Activated naive CD4-positive, alpha-beta T cell treated with Interleukin-2 at 50 U/mL for 16 hours (primary cell): ENCODE measurements at regions not wholly inside any gene's neighbourhood (a gene's known extent, or its start where the extent isn't known, plus 50 kb on each side); places are given as distances from the start of the nearest gene placed in this dataset.
A peak's percentile ranks its signal among the peaks of the same experiment; 100 is the strongest.
"Not testable (repeated sequence)": the region's sequence is repeated elsewhere in the genome, so short reads cannot be mapped to it uniquely, and the experiment has no call there.

ENCODE experiments used
- DNase-seq: peaks from one replicate; pipeline ENCODE4 v3.0.0-alpha.2; 2020

GRCh38 chr6:144479991-144480390, 194.9 kb downstream of the UTRN start:
- no peak for DNase-seq

DNA sequence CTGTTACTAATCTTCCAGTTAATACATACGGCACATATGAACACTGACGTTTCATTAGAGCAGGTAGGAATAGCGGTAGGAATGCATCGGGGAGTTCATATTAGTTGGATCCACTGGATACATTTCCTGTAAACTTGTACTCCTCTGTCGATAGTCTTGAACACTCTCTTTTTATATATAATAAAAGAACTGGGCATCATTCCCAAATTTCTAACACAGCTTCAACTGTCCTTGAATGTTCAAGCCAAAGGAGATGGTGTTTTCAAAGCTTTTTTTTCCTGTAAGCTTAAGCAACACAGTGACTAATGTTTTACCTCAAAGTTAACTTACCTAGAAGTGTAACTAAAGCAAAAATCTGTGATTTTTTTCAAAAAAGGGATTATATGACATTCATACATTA, 195.3 kb downstream of the UTRN start:
- no peak for DNase-seq

- no peak for DNase-seq
These were observed 196.4 kb downstream of the UTRN start for GRCh38 chr6:144481527-144481926.

DNA sequence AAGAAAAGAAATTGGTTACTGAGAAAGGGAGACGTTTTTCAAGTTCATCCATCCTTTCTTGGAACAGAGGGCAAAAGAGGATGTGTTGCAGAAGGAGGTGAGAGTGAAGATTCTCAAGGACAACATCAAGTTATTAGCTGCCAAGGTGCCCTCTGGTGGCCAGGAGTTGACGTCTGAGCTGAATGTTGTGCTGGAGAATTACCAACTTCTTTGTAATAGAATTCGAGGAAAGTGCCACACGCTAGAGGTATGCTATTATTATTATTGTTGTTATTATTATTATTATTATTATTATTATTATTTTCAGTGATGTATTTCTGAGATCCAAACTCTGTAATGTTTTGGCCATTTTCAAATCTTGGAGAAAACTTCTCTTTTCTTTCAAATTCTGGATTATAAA, 197.0 kb downstream of the UTRN start:
- peak; percentile 78 for DNase-seq

GRCh38 chr6:144485531-144485930, 200.4 kb downstream of the UTRN start:
- no peak for DNase-seq

GRCh38 chr6:144488590-144488989, 203.5 kb downstream of the UTRN start:
- no peak for DNase-seq

DNA sequence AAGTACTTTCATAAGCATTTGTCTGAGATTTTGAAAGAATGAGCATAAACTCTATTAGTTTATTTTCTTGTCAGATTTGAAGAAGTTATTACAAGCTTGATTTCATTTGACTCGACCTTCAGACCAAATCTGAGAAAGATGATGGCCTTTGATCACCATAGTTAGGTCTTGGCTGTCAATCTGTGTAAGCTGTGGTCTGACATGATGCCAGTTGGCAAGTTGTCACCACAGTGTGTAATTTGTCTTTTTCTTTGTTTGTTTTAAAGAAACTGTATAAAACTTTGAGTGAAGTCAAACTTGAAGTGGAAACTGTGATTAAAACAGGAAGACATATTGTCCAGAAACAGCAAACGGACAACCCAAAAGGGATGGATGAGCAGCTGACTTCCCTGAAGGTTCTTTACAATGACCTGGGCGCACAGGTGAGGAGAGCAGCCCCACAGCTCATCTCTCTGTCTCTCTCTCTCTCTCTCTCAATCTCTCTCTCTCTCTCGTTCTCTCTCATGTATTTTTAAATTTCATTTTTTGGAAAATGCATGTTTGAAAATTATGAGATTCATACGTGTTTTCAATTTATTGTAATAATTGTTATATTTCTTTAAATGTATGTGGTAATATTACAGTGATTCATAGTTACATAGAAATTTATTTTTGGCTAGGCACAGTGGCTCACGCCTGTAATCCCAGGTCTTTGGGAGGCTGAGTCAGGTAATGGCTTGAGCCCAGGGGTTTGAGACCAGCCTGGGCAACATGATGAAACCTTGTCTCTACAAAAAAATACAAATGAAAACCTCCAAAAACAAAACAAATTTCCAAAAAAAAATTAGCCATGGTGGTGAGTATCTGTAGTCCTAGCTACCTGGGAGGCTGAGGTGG, 208.1 kb downstream of the UTRN start:
- no peak for DNase-seq

GRCh38 chr6:144495076-144495475, 209.9 kb downstream of the UTRN start:
- DNase-seq: not testable (repeated sequence)

DNA sequence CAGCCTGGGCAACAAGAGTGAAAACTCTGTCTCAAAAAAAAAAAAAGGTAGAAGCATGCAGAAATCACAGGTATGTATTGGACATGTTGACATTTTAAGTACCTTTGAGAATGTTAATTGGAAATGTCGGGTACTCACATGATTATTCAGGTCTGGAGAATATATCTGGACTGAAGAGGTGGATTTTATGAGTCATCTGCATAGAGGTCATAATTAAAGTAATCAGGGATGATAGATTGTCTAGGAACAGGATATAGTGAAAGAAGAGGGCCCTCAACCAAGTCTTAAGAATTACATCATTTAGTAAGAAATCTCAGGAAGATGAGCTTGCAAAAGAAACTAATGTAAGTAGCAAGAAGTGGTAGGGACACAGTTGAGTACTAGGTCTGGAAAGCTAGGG, 212.5 kb downstream of the UTRN start:
- no peak for DNase-seq

- DNase-seq: no peak
These were observed 215.8 kb downstream of the UTRN start for GRCh38 chr6:144500892-144501291.

DNA sequence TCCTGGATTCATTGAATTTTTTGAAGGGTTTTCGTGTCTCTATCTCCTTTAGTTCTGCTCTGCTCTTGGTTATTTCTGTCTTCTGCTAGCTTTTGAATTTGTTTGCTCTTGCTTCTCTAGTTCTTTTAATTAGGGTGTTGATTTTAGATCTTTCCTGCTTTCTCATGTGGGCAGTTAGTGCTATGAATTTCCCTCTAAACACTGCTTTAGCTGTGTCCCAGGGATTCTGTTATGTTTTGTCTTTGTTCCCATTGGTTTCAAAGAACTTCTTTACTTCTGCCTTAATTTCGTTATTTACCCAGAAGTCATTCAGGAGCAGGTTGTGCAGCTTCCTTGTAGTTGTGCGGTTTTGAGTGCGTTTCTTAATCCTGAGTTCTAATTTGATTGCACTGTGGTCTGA, 220.1 kb downstream of the UTRN start:
- not testable (repeated sequence) for DNase-seq

DNA sequence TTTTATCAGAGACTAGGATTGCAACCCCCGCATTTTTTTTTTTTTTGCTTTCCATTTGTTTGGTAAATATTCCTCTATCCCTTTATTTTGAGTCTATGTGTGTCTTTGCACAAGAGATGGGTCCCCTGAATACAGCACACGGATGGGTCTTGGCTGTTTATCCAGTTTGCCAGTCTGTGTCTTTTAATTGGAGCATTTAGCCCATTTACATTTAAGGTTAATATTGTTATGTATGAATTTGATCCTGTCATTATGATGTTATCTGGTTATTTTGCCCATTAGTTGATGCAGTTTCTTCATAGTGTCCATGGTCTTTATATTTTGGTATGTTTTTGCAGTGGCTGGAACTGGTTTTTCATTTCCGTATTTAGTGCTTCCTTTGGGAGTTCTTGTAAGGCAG, 220.9 kb downstream of the UTRN start:
- DNase-seq: not testable (repeated sequence)

DNA sequence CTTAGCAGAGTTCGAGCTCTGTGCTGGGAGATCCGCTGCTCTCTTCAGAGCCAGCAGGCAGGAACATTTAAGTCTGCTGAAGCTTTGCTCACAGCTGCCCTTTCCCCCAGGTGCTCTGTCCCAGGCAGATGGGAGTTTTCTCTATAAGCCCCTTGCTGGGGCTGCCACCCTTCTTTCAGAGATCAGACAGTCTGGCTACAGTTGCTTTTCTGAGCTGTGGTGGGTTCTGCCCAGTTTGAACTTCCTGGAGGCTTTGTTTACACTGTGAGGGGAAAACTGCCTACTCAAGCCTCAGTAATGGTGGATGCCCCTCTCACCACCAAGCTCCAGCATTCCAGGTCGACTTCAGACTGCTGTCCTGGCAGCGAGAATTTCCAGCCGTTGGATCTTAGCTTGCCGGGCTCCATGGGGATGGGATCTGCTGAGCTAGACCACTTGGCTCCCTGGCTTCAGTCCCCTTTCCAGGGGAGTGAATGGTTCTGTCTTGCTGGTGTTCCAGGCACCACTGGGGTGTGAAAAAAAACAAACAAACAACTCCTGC, 222.7 kb downstream of the UTRN start:
- DNase-seq: not testable (repeated sequence)

DNA sequence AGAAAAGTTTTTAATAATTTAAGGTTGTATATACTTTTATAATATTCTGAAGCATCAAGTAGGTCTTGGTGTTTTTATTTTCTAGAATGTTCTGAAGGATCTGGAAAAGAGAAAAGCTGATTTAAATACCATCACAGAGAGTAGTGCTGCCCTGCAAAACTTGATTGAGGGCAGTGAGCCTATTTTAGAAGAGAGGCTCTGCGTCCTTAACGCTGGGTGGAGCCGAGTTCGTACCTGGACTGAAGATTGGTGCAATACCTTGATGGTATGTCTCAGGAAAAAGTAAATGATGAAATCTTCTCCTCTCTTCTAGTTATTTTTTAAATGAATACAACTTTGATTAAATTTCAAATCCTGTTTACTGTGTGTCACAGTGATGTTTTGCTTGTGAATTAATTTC, 225.7 kb downstream of the UTRN start:
- no peak for DNase-seq

GRCh38 chr6:144515761-144516160, 230.6 kb downstream of the UTRN start:
- DNase-seq: no peak

DNA sequence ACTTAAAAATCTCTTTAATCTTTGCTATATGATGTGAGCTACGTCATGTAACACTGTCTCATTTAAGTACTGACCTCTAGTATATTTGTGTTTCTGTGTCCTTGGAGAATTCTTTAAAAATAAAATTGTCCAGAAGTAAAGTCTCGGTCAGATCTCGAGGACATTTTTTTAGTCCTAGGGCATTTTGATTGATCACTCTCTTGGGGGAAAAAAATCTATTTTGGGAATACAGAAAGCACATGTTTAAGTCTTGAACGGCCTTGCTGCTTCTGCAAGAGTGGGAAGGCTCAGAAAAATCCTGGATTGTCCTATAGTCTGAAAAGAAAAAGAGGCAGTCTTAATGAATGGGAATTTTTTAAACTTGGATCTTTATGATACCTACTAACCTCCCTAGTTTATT, 234.3 kb downstream of the UTRN start:
- DNase-seq: no peak

- DNase-seq: no peak
These were observed 243.7 kb downstream of the UTRN start for GRCh38 chr6:144528743-144529425.

DNA sequence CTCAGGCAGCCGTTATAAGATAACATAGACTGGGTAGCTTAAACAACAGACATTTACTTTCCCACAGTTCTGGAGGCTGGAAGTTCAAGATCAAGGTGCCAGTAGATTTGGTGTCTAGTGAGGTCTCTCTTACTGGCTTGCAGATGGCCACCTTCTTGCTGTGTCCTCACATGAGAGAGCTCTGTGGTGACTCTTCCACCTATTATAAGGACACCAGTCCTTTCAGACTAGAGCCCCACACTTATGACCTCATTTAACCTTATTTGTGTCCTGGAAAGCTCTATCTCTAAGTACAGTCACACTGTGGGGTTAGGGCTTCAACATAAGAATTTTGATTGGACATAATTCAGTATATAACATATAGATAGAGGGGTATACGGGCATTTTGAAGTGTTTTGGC, 245.0 kb downstream of the UTRN start:
- DNase-seq: no peak

- not testable (repeated sequence) for DNase-seq
These were observed 247.1 kb downstream of the UTRN start for GRCh38 chr6:144532238-144532637.

DNA sequence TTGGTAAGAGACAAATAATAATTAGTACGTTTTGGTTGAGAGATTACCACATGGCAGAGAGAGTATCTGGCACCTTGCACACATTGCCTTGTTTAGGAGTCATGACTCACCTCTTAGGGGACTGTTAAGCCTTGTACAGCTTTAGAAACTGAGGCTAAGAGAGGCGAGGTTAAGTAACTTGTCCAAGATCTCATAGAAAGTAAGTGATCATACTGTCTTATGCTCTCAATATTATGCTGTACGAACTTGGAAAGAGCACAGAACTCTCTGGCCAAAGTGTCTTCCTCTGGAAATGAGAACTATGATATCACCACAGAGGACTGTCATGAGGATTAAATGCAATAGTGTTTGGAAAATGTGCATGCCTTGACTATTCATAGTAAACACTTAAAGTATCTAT, 249.0 kb downstream of the UTRN start:
- no peak for DNase-seq

- DNase-seq: no peak
These were observed 250.5 kb downstream of the UTRN start for GRCh38 chr6:144535630-144536029.

GRCh38 chr6:144536079-144536478, 250.9 kb downstream of the UTRN start:
- no peak for DNase-seq

- DNase-seq: no peak
These were observed 258.1 kb downstream of the UTRN start for GRCh38 chr6:144543006-144543871.
